C4-2B (cell line): ENCODE measurements at regions not wholly inside any gene's neighbourhood (a gene's known extent, or its start where the extent isn't known, plus 50 kb on each side); places are given as distances from the start of the nearest gene placed in this dataset.

Experiments
- H3K27ac ChIP-seq: fragments of 450-650 bp; 2 replicates; pipeline ENCODE4 v1.5.1; 2017
- CTCF ChIP-seq: fragments of 450-650 bp; conservative IDR thresholded peaks from 2 replicates; pipeline ENCODE4 v1.5.1; 2017; ENCODE audit warnings: mild to moderate bottlenecking
- ZFX ChIP-seq: fragments of 450-650 bp; IDR thresholded peaks from 2 replicates; pipeline ENCODE4 v1.6.1; 2017

GRCh38 chr9:135258461-135258860, 171.0 kb downstream of the OLFM1 start:
- TF ChIP-seq CTCF = no peak
- TF ChIP-seq ZFX = no peak
- no peak overlapping the region for H3K27ac ChIP-seq

GRCh38 chr9:135259273-135259672, 171.8 kb downstream of the OLFM1 start:
- H3K27ac ChIP-seq = no peak overlapping the region
- TF ChIP-seq ZFX = no peak
- no peak for TF ChIP-seq CTCF

GRCh38 chr9:135260221-135261180, 173.0 kb downstream of the OLFM1 start:
- no peak overlapping the region for H3K27ac ChIP-seq
- TF ChIP-seq ZFX (no peak), CTCF (no peak)

- H3K27ac ChIP-seq = no peak overlapping the region
- no peak for TF ChIP-seq ZFX
- no peak for TF ChIP-seq CTCF
These were observed 174.8 kb downstream of the OLFM1 start for GRCh38 chr9:135262248-135262647.

- no peak overlapping the region for H3K27ac ChIP-seq
- TF ChIP-seq ZFX (no peak), CTCF (no peak)
These were observed 176.0 kb downstream of the OLFM1 start for GRCh38 chr9:135263511-135263910.

GRCh38 chr9:135265931-135266330, 178.5 kb downstream of the OLFM1 start:
- H3K27ac ChIP-seq = no peak overlapping the region
- no peak for TF ChIP-seq ZFX
- TF ChIP-seq CTCF = no peak

GRCh38 chr9:135267191-135267809, 179.8 kb downstream of the OLFM1 start:
- no peak overlapping the region for H3K27ac ChIP-seq
- TF ChIP-seq CTCF (no peak), ZFX (no peak)
